ENCODE measurements at regions not wholly inside any gene's neighbourhood (a gene's known extent, or its start where the extent isn't known, plus 50 kb on each side); places are given as distances from the start of the nearest gene placed in this dataset.

GRCh38 chr11:79980916-79981315 is 540.1 kb upstream of the TENM4 start:
- no peak for DNase-seq (ENCODE audit: low read depth in 2 of 2)

- no peak for DNase-seq (ENCODE audit: low read depth in 2 of 2)
Measured at GRCh38 chr11:79973721-79974617, 533.1 kb upstream of the TENM4 start.

- no peak for DNase-seq (ENCODE audit: low read depth in 2 of 2)
Measured at GRCh38 chr11:79971255-79971654, 530.4 kb upstream of the TENM4 start.

- no peak for DNase-seq (ENCODE audit: low read depth in 2 of 2)
Measured at GRCh38 chr11:79966592-79966991, 525.8 kb upstream of the TENM4 start.

- DNase-seq (ENCODE audit: low read depth in 2 of 2), result no peak
Measured at GRCh38 chr11:79963856-79964645, 523.2 kb upstream of the TENM4 start.

- DNase-seq (ENCODE audit: low read depth in 2 of 2), result no peak
Measured at GRCh38 chr11:79960461-79960860, 519.6 kb upstream of the TENM4 start.

GRCh38 chr11:79959318-79959717 is 518.5 kb upstream of the TENM4 start:
- DNase-seq (ENCODE audit: low read depth in 2 of 2), result no peak

GRCh38 chr11:79957702-79958101 is 516.9 kb upstream of the TENM4 start:
- DNase-seq (ENCODE audit: low read depth in 2 of 2), result no peak

GRCh38 chr11:79956061-79956460 is 515.2 kb upstream of the TENM4 start:
- DNase-seq (ENCODE audit: low read depth in 2 of 2), result no peak

- no peak for DNase-seq (ENCODE audit: low read depth in 2 of 2)
Measured at GRCh38 chr11:79953629-79954028, 512.8 kb upstream of the TENM4 start.

GRCh38 chr11:79950741-79951140 is 509.9 kb upstream of the TENM4 start:
- no peak for DNase-seq (ENCODE audit: low read depth in 2 of 2)

GRCh38 chr11:79950172-79950571 is 509.3 kb upstream of the TENM4 start:
- DNase-seq (ENCODE audit: low read depth in 2 of 2), result no peak

- no peak for DNase-seq (ENCODE audit: low read depth in 2 of 2)
Measured at GRCh38 chr11:79949574-79949973, 508.7 kb upstream of the TENM4 start.

- peak; percentile 11 to 23 for DNase-seq (ENCODE audit: low read depth in 2 of 2)
Measured at GRCh38 chr11:79942646-79943045, 501.8 kb upstream of the TENM4 start.

GRCh38 chr11:79942090-79942489 is 501.3 kb upstream of the TENM4 start:
- no peak for DNase-seq (ENCODE audit: low read depth in 2 of 2)

GRCh38 chr11:79940974-79941735 is 500.3 kb upstream of the TENM4 start:
- DNase-seq (ENCODE audit: low read depth in 2 of 2), result peak; percentile 31 to 32

GRCh38 chr11:79940165-79940564 is 499.3 kb upstream of the TENM4 start:
- no peak for DNase-seq (ENCODE audit: low read depth in 2 of 2)

GRCh38 chr11:79939111-79939510 is 498.3 kb upstream of the TENM4 start:
- DNase-seq (ENCODE audit: low read depth in 2 of 2), result no peak

- peak; percentile 20 to 29 for DNase-seq (ENCODE audit: low read depth in 2 of 2)
Measured at GRCh38 chr11:79937676-79938334, 497.0 kb upstream of the TENM4 start.

- DNase-seq (ENCODE audit: low read depth in 2 of 2), result no peak
Measured at GRCh38 chr11:79932612-79933011, 491.8 kb upstream of the TENM4 start.

- DNase-seq (ENCODE audit: low read depth in 2 of 2), result no peak
Measured at GRCh38 chr11:79931692-79932091, 490.9 kb upstream of the TENM4 start.

- no peak for DNase-seq (ENCODE audit: low read depth in 2 of 2)
Measured at GRCh38 chr11:79926707-79927106, 485.9 kb upstream of the TENM4 start.

Measured in fibroblast of skin of left biceps (primary cell).